WERI-Rb-1 (cell line): ENCODE measurements at regions not wholly inside any gene's neighbourhood (a gene's known extent, or its start where the extent isn't known, plus 50 kb on each side); places are given as distances from the start of the nearest gene placed in this dataset.

ENCODE experiments used
- DNase-seq: peaks from one replicate; pipeline ENCODE4 v3.0.0-alpha.2; 2020
- H3K27ac ChIP-seq: fragments of 250-450 bp; sonication (Bioruptor Pico); 2 replicates; pipeline ENCODE4 v1.5.1; 2020; ENCODE audit warnings: mild to moderate bottlenecking, moderate library complexity
- H3K27me3 ChIP-seq: fragments of 250-450 bp; sonication (Bioruptor Pico); 2 replicates; pipeline ENCODE4 v1.5.1; 2021; ENCODE audit warnings: mild to moderate bottlenecking, low read depth, moderate library complexity; ENCODE audit not compliant: insufficient read depth, severe bottlenecking
- H3K36me3 ChIP-seq: fragments of 250-450 bp; sonication (Bioruptor Pico); 2 replicates; pipeline ENCODE4 v1.5.1; 2020; ENCODE audit warnings: mild to moderate bottlenecking, moderate library complexity
- H3K4me3 ChIP-seq: 2 replicates; pipeline ENCODE4 v1.5.1; 2011; ENCODE audit warnings: low read depth, mild to moderate bottlenecking, control low read depth, low read length
- H3K9me3 ChIP-seq: fragments of 250-450 bp; sonication (Bioruptor Pico); 2 replicates; pipeline ENCODE4 v1.5.1; 2021; ENCODE audit warnings: mild to moderate bottlenecking, moderate library complexity; ENCODE audit not compliant: severe bottlenecking
- CTCF ChIP-seq: IDR thresholded peaks from 2 replicates; pipeline ENCODE4 v1.5.1; 2011; ENCODE audit warnings: low read depth, mild to moderate bottlenecking, control low read depth, inconsistent platforms, low read length

GRCh38 chr18:40985436-40985835, 969.6 kb upstream of the PIK3C3 start:
- Histone ChIP-seq H3K27ac (no peak overlapping the region), H3K4me3 (no peak overlapping the region), H3K9me3 (no peaks in the 10 kb centered on the region), H3K27me3 (no peaks in the 10 kb centered on the region), H3K36me3 (no peaks in the 10 kb centered on the region)
- no peak for TF ChIP-seq CTCF
- DNase-seq, result no peak

- no peak overlapping the region for H3K4me3 ChIP-seq
- TF ChIP-seq CTCF, result no peak
- H3K27me3 ChIP-seq, result no peaks in the 10 kb centered on the region
- no peak overlapping the region for H3K27ac ChIP-seq
- H3K9me3 ChIP-seq, result no peaks in the 10 kb centered on the region
- DNase-seq, result no peak
- no peaks in the 10 kb centered on the region for H3K36me3 ChIP-seq
Observed at GRCh38 chr18:40984856-40985255, 970.2 kb upstream of the PIK3C3 start.

GRCh38 chr18:40983835-40984234, 971.2 kb upstream of the PIK3C3 start:
- Histone ChIP-seq H3K36me3 (no peaks in the 10 kb centered on the region), H3K4me3 (no peak overlapping the region), H3K27me3 (no peaks in the 10 kb centered on the region), H3K27ac (no peak overlapping the region), H3K9me3 (no peaks in the 10 kb centered on the region)
- DNase-seq, result no peak
- no peak for TF ChIP-seq CTCF

GRCh38 chr18:40980171-40980570, 974.9 kb upstream of the PIK3C3 start:
- Histone ChIP-seq H3K36me3 (no peaks in the 10 kb centered on the region), H3K27me3 (no peaks in the 10 kb centered on the region), H3K4me3 (no peak overlapping the region), H3K9me3 (no peaks in the 10 kb centered on the region), H3K27ac (no peak overlapping the region)
- no peak for DNase-seq
- TF ChIP-seq CTCF, result no peak

- Histone ChIP-seq H3K36me3 (no peaks in the 10 kb centered on the region), H3K27me3 (no peaks in the 10 kb centered on the region), H3K9me3 (no peaks in the 10 kb centered on the region), H3K4me3 (no peak overlapping the region), H3K27ac (no peak overlapping the region)
- TF ChIP-seq CTCF, result no peak
- DNase-seq, result no peak
Observed at GRCh38 chr18:40976050-40976449, 979.0 kb upstream of the PIK3C3 start.

- Histone ChIP-seq H3K4me3 (no peak overlapping the region), H3K9me3 (no peaks in the 10 kb centered on the region), H3K36me3 (no peaks in the 10 kb centered on the region), H3K27me3 (no peaks in the 10 kb centered on the region), H3K27ac (no peak overlapping the region)
- DNase-seq, result no peak
- no peak for TF ChIP-seq CTCF
Observed at GRCh38 chr18:40974448-40974847, 980.6 kb upstream of the PIK3C3 start.
